Activated CD4-positive, alpha-beta T cell treated with anti-CD3 and anti-CD28 coated beads, Interleukin-2, Interleukin-6, amounts not matched to agents 100 ng/mL and 50 ng/mL, durations not matched to agents 16 hours and 8 hours (primary cell): ENCODE measurements at regions not wholly inside any gene's neighbourhood (a gene's known extent, or its start where the extent isn't known, plus 50 kb on each side); places are given as distances from the start of the nearest gene placed in this dataset.
"Not testable (repeated sequence)": the region's sequence is repeated elsewhere in the genome, so short reads cannot be mapped to it uniquely, and the experiment has no call there.

Experiments used
- DNase-seq: peaks from one replicate; pipeline ENCODE4 v3.0.0-alpha.2; 2020

- DNase-seq = no peak
These were observed 246.1 kb downstream of the MSX2 start for GRCh38 chr5:174970502-174970901.

- DNase-seq = no peak
These were observed 229.5 kb downstream of the MSX2 start for GRCh38 chr5:174953871-174954270.

GRCh38 chr5:174951151-174951780, 226.9 kb downstream of the MSX2 start:
- peak; percentile 76 for DNase-seq

GRCh38 chr5:174947548-174947947, 223.2 kb downstream of the MSX2 start:
- no peak for DNase-seq

GRCh38 chr5:174945853-174946252, 221.5 kb downstream of the MSX2 start:
- DNase-seq = no peak

GRCh38 chr5:174943785-174944184, 219.4 kb downstream of the MSX2 start:
- DNase-seq = no peak

GRCh38 chr5:174943002-174943401, 218.6 kb downstream of the MSX2 start:
- not testable (repeated sequence) for DNase-seq

- DNase-seq = no peak
These were observed 213.1 kb downstream of the MSX2 start for GRCh38 chr5:174937201-174938123.

- peak; percentile 43 for DNase-seq
These were observed 211.6 kb downstream of the MSX2 start for GRCh38 chr5:174935854-174936474.

GRCh38 chr5:174931033-174931432, 206.7 kb downstream of the MSX2 start:
- DNase-seq = not testable (repeated sequence)

- no peak for DNase-seq
These were observed 201.2 kb downstream of the MSX2 start for GRCh38 chr5:174925586-174925985.

GRCh38 chr5:174922955-174923354, 198.6 kb downstream of the MSX2 start:
- no peak for DNase-seq

GRCh38 chr5:174920906-174921550, 196.6 kb downstream of the MSX2 start:
- DNase-seq = no peak

GRCh38 chr5:174919351-174919750, 195.0 kb downstream of the MSX2 start:
- no peak for DNase-seq

- DNase-seq = no peak
These were observed 194.3 kb downstream of the MSX2 start for GRCh38 chr5:174918655-174919054.

- DNase-seq = no peak
These were observed 193.7 kb downstream of the MSX2 start for GRCh38 chr5:174917976-174918554.

- not testable (repeated sequence) for DNase-seq
These were observed 193.1 kb downstream of the MSX2 start for GRCh38 chr5:174917435-174917834.

GRCh38 chr5:174916924-174917323, 192.5 kb downstream of the MSX2 start:
- DNase-seq = not testable (repeated sequence)

GRCh38 chr5:174916227-174916626, 191.8 kb downstream of the MSX2 start:
- DNase-seq = no peak

GRCh38 chr5:174911118-174911517, 186.7 kb downstream of the MSX2 start:
- DNase-seq = no peak

- peak; percentile 77 for DNase-seq
These were observed 185.9 kb downstream of the MSX2 start for GRCh38 chr5:174910245-174910737.

GRCh38 chr5:174903172-174903732, 178.9 kb downstream of the MSX2 start:
- DNase-seq = peak; percentile 14
